ENCODE measurements at regions not wholly inside any gene's neighbourhood (a gene's known extent, or its start where the extent isn't known, plus 50 kb on each side); places are given as distances from the start of the nearest gene placed in this dataset.

GRCh38 chr12:60535363-60535762 lies 939.5 kb downstream of the SLC16A7 start:
- Histone ChIP-seq H3K9ac (ENCODE audit: low read length) (no peak overlapping the region), H4K20me1 (ENCODE audit: insufficient read depth) (no peaks in the 10 kb centered on the region), H3K79me2 (ENCODE audit: insufficient read depth, low read length) (no peaks in the 10 kb centered on the region), H3K9me2 (ENCODE audit: insufficient read depth) (no peaks in the 10 kb centered on the region), H3K9me3 (ENCODE audit: control insufficient read depth in 1 of 2, insufficient read depth in 1 of 2, low read depth in 1 of 2, low read length in 2 of 2) (no peaks in the 10 kb centered on the region), H3K4me1 (ENCODE audit: control insufficient read depth in 1 of 2, insufficient read depth in 2 of 2, low read length in 2 of 2) (no peaks in the 10 kb centered on the region), H3K27ac (ENCODE audit: low read depth, low read length) (no peak overlapping the region), H3K27me3 (ENCODE audit: insufficient read depth, low read length) (no peaks in the 10 kb centered on the region), H2AFZ (ENCODE audit: low read depth, low read length, poor library complexity, severe bottlenecking) (no peak overlapping the region), H3K4me2 (ENCODE audit: low read length) (no peak overlapping the region), H3K36me3 (ENCODE audit: control insufficient read depth in 1 of 2, insufficient read depth in 2 of 2, low read length in 2 of 2) (no peaks in the 10 kb centered on the region), H3K4me3 (replicated peaks in 1 of 2; ENCODE audit: low read depth in 1 of 2, low read length in 2 of 2) (no peak overlapping the region)
- intact Hi-C loops (cut with micrococcal nuclease): no loop called here
- ATAC-seq (no peak), DNase-seq (ENCODE audit: low read depth, low spot score) (no peak)
- no peak for TF ChIP-seq EZH2 (IDR thresholded peaks at IDR 0.05)
- RAD21 ChIA-PET (ENCODE audit: low non-redundant PET in 1 of 2, low total read pairs in 2 of 2, uncharacterized antibody in 2 of 2, unreplicated experiment in 2 of 2): no interaction called here
- BruUV-seq (replicated peaks): no TSS peak
- POLR2A ChIA-PET: no interaction called here
- CTCF ChIA-PET: no interaction called here

DNA sequence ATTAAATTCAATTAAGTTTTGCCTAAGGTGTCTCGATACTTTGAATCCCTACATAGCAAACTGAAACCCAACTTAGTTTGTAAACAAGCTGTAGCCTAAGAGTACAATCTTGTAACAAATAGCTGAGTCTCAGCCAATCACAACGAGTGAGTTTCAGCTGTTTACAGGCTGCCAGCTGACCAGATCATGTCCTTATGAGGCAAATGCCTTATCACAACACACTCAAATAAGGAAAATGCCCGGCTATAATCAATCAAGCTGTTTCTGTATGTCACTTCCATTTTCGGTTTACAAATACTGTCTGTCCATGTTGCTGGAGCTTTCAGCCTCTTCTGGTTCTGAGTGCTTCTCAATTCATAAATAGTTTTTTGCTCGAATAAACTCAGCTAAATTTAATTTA lies 943.8 kb downstream of the SLC16A7 start:
- Histone ChIP-seq H3K4me1 (ENCODE audit: control insufficient read depth in 1 of 2, insufficient read depth in 2 of 2, low read length in 2 of 2) (no peaks in the 10 kb centered on the region), H3K9ac (ENCODE audit: low read length) (no peak overlapping the region), H3K27ac (ENCODE audit: low read depth, low read length) (no peak overlapping the region), H2AFZ (ENCODE audit: low read depth, low read length, poor library complexity, severe bottlenecking) (no peak overlapping the region), H3K9me2 (ENCODE audit: insufficient read depth) (no peaks in the 10 kb centered on the region), H3K27me3 (ENCODE audit: insufficient read depth, low read length) (no peaks in the 10 kb centered on the region), H4K20me1 (ENCODE audit: insufficient read depth) (no peaks in the 10 kb centered on the region), H3K79me2 (ENCODE audit: insufficient read depth, low read length) (no peaks in the 10 kb centered on the region), H3K4me2 (ENCODE audit: low read length) (no peak overlapping the region), H3K36me3 (ENCODE audit: control insufficient read depth in 1 of 2, insufficient read depth in 2 of 2, low read length in 2 of 2) (no peaks in the 10 kb centered on the region), H3K4me3 (replicated peaks in 1 of 2; ENCODE audit: low read depth in 1 of 2, low read length in 2 of 2) (no peak overlapping the region), H3K9me3 (ENCODE audit: control insufficient read depth in 1 of 2, insufficient read depth in 1 of 2, low read depth in 1 of 2, low read length in 2 of 2) (no peaks in the 10 kb centered on the region)
- CTCF ChIA-PET: no interaction called here
- ATAC-seq (no peak), DNase-seq (ENCODE audit: low read depth, low spot score) (no peak)
- intact Hi-C loops (cut with micrococcal nuclease): no loop called here
- POLR2A ChIA-PET: no interaction called here
- BruUV-seq (replicated peaks): no TSS peak
- RAD21 ChIA-PET (ENCODE audit: low non-redundant PET in 1 of 2, low total read pairs in 2 of 2, uncharacterized antibody in 2 of 2, unreplicated experiment in 2 of 2): no interaction called here
- TF ChIP-seq JUND (IDR thresholded peaks at IDR 0.05) (no peak), SP1 (IDR thresholded peaks at IDR 0.05; ENCODE audit: low read depth) (no peak), SRF (IDR thresholded peaks at IDR 0.05; ENCODE audit: low read depth) (no peak), RAD21 (IDR thresholded peaks at IDR 0.05; ENCODE audit: low read depth) (no peak), ZFX (IDR thresholded peaks at IDR 0.05) (no peak), REST (IDR thresholded peaks at IDR 0.05; ENCODE audit: low read depth) (no peak), CBX3 (IDR thresholded peaks at IDR 0.05; ENCODE audit: low read depth) (no peak), EGR1 (IDR thresholded peaks at IDR 0.05; ENCODE audit: low read depth) (no peak), EZH2 (IDR thresholded peaks at IDR 0.05) (no peak), ELF1 (IDR thresholded peaks at IDR 0.05; ENCODE audit: borderline replicate concordance, low read depth) (no peak), POLR2A (IDR thresholded peaks at IDR 0.05; ENCODE audit: borderline replicate concordance, extremely low read depth, insufficient read depth, insufficient read length) (no peak), TCF7L2 (IDR thresholded peaks at IDR 0.05; ENCODE audit: borderline replicate concordance, extremely low read depth, insufficient read depth, insufficient read length) (no peak), CEBPB (IDR thresholded peaks at IDR 0.05; ENCODE audit: low read depth) (no peak), YY1 (IDR thresholded peaks at IDR 0.05; ENCODE audit: extremely low read depth, insufficient replicate concordance, low read depth, low read length) (no peak), EZH2phosphoT487 (IDR thresholded peaks at IDR 0.05; ENCODE audit: borderline replicate concordance) (no peak)
- TF ChIP-seq, protein P1, sequence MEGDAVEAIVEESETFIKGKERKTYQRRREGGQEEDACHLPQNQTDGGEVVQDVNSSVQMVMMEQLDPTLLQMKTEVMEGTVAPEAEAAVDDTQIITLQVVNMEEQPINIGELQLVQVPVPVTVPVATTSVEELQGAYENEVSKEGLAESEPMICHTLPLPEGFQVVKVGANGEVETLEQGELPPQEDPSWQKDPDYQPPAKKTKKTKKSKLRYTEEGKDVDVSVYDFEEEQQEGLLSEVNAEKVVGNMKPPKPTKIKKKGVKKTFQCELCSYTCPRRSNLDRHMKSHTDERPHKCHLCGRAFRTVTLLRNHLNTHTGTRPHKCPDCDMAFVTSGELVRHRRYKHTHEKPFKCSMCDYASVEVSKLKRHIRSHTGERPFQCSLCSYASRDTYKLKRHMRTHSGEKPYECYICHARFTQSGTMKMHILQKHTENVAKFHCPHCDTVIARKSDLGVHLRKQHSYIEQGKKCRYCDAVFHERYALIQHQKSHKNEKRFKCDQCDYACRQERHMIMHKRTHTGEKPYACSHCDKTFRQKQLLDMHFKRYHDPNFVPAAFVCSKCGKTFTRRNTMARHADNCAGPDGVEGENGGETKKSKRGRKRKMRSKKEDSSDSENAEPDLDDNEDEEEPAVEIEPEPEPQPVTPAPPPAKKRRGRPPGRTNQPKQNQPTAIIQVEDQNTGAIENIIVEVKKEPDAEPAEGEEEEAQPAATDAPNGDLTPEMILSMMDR (IDR thresholded peaks at IDR 0.05 in 2 of 3, conservative IDR thresholded peaks at IDR 0.05 in 1 of 3; ENCODE audit: borderline replicate concordance in 1 of 3, insufficient read depth in 1 of 3, low read depth in 2 of 3, low read length in 2 of 3): no peak
- TF ChIP-seq, protein P2, sequence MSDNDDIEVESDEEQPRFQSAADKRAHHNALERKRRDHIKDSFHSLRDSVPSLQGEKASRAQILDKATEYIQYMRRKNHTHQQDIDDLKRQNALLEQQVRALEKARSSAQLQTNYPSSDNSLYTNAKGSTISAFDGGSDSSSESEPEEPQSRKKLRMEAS (IDR thresholded peaks at IDR 0.05): no peak
